ENCODE measurements at regions not wholly inside any gene's neighbourhood (a gene's known extent, or its start where the extent isn't known, plus 50 kb on each side); places are given as distances from the start of the nearest gene placed in this dataset.
A peak's percentile ranks its signal among the peaks of the same experiment; 100 is the strongest.

DNA sequence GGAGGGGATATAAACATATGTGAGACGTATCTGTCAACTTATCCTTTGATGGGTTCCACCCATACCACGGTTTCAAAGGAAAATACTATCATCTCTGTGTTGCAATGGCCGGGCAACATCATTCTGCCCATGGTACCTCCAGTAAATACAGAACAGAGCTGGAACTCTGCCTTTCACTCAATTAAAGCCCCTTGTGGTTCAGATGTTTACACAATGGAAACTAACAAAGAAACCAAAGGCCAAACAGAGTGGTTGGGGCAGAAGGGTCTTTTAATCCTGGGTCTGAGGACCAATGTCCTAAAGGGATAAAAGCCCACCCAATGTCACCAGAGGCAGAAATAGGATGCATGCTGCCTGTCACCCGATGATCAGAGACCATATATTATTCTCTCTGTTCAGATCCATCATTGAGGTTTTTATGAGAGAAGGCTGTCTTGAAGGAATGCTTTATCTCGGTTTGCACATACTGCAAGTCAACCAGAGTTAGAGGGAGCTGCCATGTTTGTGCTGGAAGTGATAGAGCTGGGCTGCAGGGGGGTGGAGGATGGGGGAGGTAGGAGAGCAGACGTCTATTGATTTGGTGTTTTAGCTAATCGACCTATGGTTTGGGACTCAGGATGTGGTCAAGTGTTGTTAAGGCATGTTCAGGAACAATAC, 105.4 kb upstream of the FRMD4A start (continued):
- peak; percentile 46 to 52; a peak in 2 of 4 replicates for TF ChIP-seq KDM1A (IDR thresholded peaks at IDR 0.05)
- TF ChIP-seq, protein P1, sequence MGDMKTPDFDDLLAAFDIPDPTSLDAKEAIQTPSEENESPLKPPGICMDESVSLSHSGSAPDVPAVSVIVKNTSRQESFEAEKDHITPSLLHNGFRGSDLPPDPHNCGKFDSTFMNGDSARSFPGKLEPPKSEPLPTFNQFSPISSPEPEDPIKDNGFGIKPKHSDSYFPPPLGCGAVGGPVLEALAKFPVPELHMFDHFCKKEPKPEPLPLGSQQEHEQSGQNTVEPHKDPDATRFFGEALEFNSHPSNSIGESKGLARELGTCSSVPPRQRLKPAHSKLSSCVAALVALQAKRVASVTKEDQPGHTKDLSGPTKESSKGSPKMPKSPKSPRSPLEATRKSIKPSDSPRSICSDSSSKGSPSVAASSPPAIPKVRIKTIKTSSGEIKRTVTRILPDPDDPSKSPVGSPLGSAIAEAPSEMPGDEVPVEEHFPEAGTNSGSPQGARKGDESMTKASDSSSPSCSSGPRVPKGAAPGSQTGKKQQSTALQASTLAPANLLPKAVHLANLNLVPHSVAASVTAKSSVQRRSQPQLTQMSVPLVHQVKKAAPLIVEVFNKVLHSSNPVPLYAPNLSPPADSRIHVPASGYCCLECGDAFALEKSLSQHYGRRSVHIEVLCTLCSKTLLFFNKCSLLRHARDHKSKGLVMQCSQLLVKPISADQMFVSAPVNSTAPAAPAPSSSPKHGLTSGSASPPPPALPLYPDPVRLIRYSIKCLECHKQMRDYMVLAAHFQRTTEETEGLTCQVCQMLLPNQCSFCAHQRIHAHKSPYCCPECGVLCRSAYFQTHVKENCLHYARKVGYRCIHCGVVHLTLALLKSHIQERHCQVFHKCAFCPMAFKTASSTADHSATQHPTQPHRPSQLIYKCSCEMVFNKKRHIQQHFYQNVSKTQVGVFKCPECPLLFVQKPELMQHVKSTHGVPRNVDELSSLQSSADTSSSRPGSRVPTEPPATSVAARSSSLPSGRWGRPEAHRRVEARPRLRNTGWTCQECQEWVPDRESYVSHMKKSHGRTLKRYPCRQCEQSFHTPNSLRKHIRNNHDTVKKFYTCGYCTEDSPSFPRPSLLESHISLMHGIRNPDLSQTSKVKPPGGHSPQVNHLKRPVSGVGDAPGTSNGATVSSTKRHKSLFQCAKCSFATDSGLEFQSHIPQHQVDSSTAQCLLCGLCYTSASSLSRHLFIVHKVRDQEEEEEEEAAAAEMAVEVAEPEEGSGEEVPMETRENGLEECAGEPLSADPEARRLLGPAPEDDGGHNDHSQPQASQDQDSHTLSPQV (IDR thresholded peaks at IDR 0.05): no peak
- TF ChIP-seq ZNF830 (CRISPR knock-in tag; IDR thresholded peaks at IDR 0.05): no peak
- no peak for TF ChIP-seq MCM5 (IDR thresholded peaks at IDR 0.05; ENCODE audit: low read depth)
- no peak for TF ChIP-seq SMAD3 (CRISPR knock-in tag; conservative IDR thresholded peaks at IDR 0.05)
- no peak for TF ChIP-seq PHTF2 (CRISPR knock-in tag; IDR thresholded peaks at IDR 0.05)
- TF ChIP-seq ZBTB17 (CRISPR knock-in tag; IDR thresholded peaks at IDR 0.05): no peak
- no peak for TF ChIP-seq HIVEP1 (CRISPR knock-in tag; IDR thresholded peaks at IDR 0.05)
- no peak for TF ChIP-seq PCBP1 (IDR thresholded peaks at IDR 0.05; ENCODE audit: low read depth, low read length, poor library complexity, severe bottlenecking)
- TF ChIP-seq, protein P2, sequence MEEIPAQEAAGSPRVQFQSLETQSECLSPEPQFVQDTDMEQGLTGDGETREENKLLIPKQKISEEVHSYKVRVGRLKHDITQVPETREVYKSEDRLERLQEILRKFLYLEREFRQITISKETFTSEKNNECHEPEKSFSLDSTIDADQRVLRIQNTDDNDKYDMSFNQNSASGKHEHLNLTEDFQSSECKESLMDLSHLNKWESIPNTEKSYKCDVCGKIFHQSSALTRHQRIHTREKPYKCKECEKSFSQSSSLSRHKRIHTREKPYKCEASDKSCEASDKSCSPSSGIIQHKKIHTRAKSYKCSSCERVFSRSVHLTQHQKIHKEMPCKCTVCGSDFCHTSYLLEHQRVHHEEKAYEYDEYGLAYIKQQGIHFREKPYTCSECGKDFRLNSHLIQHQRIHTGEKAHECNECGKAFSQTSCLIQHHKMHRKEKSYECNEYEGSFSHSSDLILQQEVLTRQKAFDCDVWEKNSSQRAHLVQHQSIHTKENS (CRISPR knock-in tag; IDR thresholded peaks at IDR 0.05): no peak
- TF ChIP-seq MYBL2 (IDR thresholded peaks at IDR 0.05; ENCODE audit: low read depth): no peak
- TF ChIP-seq MYBL2 (CRISPR knock-in tag; IDR thresholded peaks at IDR 0.05; ENCODE audit: borderline replicate concordance): no peak
- no peak for TF ChIP-seq EHMT2 (IDR thresholded peaks at IDR 0.05)
- no peak for TF ChIP-seq ZNF3 (CRISPR knock-in tag; IDR thresholded peaks at IDR 0.05)
- no peak for TF ChIP-seq MIER1 (IDR thresholded peaks at IDR 0.05; ENCODE audit: low read depth)
- TF ChIP-seq ZNF311 (CRISPR knock-in tag; IDR thresholded peaks at IDR 0.05): no peak
- TF ChIP-seq MXI1 (IDR thresholded peaks at IDR 0.05; ENCODE audit: low read depth, low read length): no peak
- no peak for TF ChIP-seq ZNF76 (CRISPR knock-in tag; IDR thresholded peaks at IDR 0.05; ENCODE audit: borderline replicate concordance)
- no peak for TF ChIP-seq HSF4 (CRISPR knock-in tag; IDR thresholded peaks at IDR 0.05; ENCODE audit: borderline replicate concordance)
- TF ChIP-seq KLF6 (CRISPR knock-in tag; IDR thresholded peaks at IDR 0.05; ENCODE audit: borderline replicate concordance): no peak
- TF ChIP-seq DDX20 (tag; IDR thresholded peaks at IDR 0.05; ENCODE audit: low read depth): no peak
- TF ChIP-seq, protein P3, sequence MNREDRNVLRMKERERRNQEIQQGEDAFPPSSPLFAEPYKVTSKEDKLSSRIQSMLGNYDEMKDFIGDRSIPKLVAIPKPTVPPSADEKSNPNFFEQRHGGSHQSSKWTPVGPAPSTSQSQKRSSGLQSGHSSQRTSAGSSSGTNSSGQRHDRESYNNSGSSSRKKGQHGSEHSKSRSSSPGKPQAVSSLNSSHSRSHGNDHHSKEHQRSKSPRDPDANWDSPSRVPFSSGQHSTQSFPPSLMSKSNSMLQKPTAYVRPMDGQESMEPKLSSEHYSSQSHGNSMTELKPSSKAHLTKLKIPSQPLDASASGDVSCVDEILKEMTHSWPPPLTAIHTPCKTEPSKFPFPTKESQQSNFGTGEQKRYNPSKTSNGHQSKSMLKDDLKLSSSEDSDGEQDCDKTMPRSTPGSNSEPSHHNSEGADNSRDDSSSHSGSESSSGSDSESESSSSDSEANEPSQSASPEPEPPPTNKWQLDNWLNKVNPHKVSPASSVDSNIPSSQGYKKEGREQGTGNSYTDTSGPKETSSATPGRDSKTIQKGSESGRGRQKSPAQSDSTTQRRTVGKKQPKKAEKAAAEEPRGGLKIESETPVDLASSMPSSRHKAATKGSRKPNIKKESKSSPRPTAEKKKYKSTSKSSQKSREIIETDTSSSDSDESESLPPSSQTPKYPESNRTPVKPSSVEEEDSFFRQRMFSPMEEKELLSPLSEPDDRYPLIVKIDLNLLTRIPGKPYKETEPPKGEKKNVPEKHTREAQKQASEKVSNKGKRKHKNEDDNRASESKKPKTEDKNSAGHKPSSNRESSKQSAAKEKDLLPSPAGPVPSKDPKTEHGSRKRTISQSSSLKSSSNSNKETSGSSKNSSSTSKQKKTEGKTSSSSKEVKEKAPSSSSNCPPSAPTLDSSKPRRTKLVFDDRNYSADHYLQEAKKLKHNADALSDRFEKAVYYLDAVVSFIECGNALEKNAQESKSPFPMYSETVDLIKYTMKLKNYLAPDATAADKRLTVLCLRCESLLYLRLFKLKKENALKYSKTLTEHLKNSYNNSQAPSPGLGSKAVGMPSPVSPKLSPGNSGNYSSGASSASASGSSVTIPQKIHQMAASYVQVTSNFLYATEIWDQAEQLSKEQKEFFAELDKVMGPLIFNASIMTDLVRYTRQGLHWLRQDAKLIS (CRISPR knock-in tag; IDR thresholded peaks at IDR 0.05): no peak

Data from K562 (cell line).